GM18498 (cell line): ENCODE measurements at regions not wholly inside any gene's neighbourhood (a gene's known extent, or its start where the extent isn't known, plus 50 kb on each side); places are given as distances from the start of the nearest gene placed in this dataset.

Experiments
- ATAC-seq: cut with Tn5 transposase; IDR thresholded peaks from one replicate; pipeline ENCODE4 v1.9.1; 2021; ENCODE audit warnings: mild to moderate bottlenecking, moderate library complexity; ENCODE audit not compliant: unreplicated experiment

DNA sequence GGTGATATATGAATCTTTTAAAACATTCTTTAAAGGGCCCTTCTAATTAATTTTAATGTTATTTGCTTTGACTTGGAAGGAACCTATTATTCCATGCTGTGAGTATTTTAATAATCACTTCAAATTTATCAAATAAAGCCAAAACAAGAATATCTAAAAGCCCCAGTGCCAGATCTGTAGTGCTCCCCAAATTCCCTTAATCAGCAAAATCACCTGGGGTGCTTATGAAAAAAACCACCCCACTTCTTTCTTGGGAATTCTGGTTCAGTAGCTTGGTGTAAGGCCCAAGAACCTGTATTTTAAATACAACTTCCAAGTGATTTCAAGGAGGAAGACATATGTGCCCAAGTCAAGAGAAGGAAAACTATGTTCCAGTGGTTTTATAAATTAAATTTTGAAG, 202.4 kb upstream of the OSR1 start:
- no peak for ATAC-seq

DNA sequence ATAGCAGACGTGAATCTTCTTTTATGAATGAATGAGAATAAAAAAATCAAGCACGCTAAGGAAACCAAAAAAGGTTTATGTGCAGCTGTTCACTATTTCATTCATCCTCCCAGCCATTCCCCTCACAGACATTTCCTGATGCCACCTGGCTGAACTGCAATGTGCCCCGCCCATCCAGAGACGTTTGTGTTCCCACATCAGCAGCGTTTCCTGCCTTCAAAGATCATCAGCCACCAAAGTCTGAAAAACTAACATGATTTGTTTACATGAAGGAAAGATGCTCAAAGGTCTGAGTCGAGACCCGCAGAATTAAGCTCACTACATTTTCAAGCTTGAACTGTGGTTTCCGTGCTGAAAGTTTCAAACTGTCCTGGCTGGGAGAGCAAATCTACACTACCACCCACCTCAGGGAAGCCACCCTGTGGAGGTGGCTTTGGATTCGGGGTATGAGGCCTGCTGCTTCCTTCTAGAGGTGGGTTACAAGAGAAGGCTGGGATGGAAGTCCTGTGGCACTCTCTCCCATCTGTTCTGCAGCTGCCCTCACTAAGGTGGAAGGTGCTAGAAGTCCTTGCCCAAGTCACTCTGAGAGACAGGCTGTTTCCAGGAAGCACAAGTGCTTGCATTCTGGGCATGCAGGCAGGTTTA, 201.3 kb upstream of the OSR1 start:
- no peak for ATAC-seq

DNA sequence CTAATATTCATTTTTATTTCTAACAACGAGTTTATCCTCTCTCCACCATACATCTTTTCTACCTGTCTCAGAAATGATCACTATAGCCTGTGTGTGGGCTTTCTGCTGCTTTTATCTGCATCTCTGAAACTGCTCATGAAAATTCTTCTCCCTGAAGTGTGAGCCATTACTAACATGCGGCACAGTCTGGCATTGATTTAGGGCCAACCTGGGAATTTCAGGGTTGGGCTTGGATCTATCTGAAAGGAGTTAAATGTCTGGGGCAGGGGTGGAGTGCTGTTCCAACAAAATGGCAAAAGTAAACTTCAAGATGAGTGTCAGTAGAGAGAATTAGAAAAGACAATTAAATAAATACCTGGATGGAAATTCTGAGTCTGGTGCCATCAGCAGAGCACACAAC, 198.2 kb upstream of the OSR1 start:
- ATAC-seq: no peak

DNA sequence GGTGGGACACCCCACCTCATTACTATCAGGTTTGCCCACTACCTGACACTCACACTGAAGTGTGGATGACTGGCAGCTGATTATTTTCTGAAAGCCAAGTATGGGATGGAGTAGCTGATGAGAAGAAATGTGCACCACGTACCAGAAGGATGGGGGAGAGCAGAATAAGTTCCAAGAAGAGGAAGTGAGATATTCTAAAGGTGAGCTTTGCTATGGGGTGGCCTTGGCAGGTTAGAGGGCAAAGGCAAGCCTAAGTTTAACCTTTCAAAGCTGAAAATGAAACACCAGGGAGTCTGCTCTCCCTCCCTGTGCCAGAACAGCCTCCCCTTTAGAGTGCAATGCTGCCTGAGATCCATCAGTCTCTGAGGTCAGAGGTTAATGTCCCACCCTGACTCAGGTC, 196.1 kb upstream of the OSR1 start:
- ATAC-seq: peak; percentile 57

DNA sequence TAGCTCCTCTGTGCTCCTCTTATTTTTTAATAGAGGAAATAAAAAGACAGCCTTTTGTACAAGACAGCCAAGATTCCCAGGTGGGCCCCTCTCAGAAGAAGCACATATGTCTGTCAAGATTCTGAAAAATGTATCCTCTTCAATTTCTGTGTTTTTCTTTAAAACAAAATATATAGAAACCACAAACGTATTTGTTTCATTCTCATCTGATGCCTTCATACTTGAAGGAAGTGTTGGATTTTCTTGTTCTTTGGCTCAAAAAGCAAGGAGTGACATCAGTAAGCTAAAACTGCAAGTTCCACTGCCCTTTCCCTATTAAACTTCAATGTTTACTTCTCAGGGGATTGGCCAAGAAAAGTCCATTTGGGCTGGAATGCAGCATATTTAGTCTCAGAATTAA, 193.8 kb upstream of the OSR1 start:
- no peak for ATAC-seq

DNA sequence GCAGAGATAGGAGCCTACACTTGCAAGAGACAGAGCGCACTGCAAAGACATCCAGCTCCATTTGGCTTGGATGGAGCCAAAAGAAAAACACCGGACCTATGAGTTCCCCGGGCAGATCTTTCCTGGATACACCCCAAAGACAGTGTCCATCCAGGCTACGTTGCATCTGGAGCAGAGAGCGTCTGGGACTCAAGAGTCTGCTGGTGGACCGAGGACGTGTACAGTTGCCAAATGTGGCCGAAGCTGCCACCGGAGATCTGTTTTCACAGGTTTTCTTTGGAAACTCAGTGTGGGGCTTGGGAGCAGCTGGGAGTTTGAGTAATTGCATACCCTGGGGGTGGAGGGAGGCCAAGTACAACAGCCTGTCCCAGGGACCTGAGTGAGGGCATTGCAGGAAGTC, 192.3 kb upstream of the OSR1 start:
- no peak for ATAC-seq

DNA sequence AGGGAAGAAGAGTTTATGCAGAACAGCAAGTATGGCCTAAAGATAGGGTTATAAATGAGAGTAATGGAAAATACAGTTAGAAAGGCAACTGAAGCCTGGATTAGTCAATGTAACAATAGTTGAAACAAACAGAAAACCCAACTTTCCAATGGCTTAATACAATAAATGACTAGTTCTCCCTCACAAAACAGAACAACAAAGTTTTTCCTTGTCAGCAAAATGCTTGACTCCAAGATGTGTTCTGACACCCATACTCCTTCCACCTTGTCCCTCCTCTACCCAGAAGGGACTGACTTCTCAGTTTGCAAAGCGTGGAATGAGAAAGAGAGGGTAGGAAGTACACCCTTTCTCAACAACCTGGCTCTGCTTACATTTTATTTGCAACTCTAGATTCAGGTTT, 191.4 kb upstream of the OSR1 start:
- no peak for ATAC-seq

DNA sequence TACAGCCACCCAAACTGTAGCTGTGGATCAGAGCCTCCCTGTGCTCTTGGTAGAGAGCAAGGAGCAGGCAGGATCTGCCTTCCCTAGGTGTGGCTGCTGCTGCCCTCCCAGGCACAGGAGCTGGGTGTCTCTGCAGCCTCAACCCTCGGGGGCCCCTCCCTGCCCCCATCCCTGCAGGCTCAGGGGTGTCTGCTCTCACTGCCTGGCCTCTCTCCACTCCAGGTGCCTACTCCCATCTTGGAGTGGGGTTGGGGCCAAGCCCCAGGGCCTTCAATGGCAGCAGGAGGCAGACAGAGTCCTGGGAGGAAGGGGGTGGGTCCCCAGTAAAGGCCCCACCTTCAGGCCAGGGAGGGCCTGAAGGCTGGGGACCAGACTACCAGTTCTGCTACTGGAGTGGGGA, 189.7 kb upstream of the OSR1 start:
- ATAC-seq: no peak

DNA sequence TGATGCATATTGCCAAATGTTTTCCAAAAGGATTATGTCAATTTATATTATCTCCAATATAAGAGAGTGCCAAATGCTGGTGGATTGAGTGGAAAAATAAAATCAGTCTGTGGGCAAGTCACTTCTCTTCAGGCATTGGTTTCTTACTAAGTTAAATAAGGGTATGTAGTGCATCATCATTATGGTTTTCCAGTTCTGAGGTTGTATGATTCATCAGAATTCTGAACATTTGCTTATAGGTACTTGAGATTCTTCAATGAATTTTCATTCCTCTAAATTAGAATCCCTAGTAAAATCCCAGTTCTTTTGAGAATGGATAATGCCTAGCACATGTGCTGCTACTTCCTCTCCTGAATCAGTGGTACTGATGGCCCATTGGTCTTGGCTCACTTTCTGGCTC, 188.9 kb upstream of the OSR1 start:
- ATAC-seq: no peak

DNA sequence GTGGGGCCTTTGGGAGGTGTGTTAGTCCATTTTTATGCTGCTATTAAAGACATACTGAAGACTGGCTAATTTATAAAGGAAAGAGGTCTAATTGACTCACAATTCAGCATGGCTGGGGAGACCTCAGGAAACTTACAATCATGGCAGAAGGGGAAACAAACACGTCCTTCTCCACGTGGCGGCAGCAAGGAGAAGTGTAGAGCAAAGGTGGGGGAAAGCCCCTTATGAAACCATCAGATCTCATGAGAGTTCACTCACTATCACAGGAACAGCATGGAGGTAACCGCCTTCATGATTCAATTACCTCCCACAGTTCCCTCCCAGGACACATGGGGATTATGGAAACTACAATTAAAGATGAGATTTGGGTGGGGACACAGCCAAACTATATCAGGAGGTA, 187.1 kb upstream of the OSR1 start:
- no peak for ATAC-seq

DNA sequence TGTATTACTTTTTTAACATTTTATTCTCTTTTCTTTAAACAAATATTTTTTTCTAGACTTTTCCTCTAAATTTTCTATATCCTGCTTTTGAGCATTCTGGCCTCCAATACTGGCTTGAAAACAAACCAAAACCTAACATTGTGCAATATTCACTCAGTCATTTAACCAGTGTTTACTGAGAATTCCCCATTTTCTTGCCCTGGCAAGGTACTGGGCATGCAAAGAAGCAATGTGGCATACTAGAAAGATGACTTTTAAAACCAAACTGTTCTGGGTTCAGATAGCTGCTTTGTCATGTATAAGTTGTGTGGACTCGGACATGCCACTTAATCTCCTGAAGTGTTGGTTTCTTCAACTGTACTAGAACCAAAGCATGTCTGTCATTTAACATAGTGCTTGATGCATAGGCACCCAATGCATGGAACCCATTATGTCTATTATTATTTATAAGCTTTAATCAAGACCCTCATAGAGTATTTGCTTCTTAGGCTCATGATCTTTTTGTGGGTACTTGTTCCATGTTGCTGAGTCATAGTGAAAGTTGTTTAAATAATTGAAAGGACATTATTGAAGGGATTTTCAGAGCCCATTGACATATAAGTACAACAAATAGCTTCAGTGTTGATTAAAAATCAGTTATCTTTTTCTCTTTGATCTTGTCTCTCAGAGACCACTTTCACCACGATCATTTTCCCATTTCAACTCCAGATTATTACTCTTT, 185.4 kb upstream of the OSR1 start:
- ATAC-seq: no peak

DNA sequence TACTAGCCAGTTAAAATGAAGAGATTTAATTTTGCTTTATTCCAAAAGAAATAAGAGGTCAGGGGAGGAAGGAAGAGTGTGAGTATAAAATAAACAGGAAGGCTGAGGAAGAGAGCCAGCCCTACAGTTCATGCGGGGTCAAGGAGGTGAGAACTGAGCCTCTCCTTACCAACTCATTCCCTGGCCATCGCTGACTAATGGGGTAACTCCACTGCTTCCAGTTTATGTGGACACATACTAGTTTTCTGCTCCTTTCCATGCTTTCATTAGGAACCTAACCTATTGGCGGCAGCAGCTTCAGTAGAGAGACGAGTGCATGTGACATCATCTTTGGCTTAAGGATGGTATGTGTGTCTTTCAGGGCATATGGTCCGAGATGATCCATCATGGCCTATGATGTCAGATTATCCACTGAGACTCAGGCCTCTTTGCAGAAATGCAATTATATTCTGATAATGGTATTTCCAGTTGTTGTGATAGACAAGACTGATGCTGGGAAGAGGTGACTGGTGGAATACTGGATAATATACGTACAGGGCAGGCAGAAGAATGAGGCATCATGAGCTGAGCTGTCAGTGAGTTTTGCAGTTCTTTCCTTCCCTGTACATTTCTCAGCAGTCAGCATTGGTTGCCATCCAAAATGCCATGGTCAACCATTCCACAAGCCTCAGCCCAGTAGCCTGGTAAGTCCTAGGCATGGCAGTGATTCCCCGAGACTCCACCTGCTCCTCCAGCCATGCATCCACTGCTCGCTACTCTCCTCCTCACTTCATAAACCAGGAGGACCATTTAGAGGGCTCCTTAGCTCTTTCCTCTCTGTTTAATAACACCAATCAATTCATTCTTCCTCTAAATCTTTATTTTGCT, 184.6 kb upstream of the OSR1 start:
- no peak for ATAC-seq

DNA sequence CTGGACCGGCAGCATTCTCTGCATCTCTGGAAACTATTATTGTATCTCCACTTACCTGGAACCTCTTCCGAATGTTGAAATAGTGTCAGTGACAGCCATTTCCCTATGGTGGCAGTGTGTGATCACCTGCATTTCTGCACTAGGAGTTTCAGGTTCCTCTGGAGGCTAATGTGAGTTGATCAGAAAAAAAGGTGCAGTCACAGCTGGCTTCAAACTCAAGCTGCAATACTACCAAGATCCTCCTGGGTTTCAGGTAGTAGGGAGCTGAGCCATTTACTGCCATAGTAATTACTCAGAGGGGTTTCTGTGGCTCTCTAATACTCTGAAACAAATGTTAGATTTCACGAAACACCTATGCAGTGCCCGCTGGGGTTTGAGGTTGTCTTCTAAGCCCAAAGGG, 183.5 kb upstream of the OSR1 start:
- ATAC-seq: no peak

DNA sequence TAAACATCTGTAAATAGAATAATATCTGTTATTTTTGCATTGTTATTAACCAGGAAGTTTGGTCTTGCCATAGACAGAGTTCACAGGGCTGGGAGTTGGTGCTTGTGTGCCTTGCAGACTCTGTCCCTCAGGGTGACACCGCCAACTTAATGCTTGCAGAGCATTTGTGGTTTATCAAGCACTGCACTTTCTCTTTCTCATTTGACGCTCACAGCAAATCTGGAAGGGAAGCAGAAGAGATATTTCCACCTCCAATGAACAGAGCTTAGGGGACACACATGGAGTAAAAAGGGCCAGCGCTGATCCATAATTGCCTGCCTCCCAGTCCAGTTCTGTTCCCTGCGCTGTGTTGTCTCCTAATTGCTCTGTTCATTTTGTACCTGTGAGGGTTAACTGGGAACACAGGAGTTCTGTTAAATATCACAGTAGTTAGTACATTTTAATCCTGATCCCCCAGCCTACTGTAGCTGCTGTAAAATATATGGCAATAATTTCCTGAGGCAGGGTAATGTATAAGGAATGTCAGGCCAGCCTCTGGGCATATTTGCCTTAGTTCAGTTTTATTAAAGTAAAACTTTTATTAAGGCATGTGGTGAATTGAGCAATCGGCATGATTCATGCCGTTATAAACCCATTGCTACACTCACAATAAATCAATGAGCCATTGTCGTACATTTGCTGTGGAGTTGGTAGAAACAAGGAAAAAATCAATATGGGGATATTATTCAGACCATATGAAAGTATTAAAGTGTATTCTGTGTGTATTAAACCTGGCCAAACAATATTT, 182.5 kb upstream of the OSR1 start:
- no peak for ATAC-seq

DNA sequence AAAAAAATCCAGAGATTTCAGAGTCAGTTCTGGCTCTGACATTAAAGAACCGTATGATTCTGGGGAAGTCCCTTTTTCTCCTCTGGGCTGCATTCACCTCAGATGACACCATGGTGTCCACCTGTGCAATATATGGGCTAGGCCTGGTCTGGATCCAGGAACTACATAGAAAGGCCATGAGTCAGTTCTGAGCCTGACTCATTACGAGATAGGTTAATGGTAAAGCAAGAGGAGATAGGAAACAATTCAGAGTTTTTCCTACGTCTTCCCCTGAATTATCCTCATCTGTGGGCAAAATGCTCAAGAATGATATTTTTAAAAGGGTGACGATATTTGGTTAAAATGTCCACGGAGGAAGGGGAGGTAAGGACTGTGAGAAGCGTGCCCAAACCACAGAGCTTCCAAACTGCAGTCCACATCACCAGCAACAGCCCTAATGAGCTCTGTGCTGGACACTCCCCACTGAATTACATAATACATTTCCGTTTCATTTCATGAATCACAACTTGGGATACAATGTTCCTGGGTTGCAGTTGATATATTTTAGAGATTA, 180.1 kb upstream of the OSR1 start:
- no peak for ATAC-seq

DNA sequence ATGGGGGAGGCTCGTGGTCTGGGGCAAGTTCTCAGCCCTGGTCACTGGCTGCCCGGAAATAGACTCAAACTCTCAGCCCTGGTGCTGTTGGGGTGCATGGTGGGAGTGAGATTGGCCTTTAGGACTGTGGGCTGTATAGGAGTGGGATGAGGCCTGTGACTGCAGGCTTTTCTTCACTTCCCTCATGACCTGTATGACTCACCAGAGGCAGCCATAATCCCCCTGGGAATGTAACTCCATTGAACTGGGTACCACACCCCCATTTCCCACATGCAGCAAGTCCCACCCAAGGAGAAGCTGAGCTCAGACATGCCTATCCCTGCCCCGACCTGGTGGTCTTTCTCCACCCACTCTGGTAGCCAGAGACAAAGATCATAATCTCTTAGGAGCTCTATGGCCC, 177.7 kb upstream of the OSR1 start:
- no peak for ATAC-seq

DNA sequence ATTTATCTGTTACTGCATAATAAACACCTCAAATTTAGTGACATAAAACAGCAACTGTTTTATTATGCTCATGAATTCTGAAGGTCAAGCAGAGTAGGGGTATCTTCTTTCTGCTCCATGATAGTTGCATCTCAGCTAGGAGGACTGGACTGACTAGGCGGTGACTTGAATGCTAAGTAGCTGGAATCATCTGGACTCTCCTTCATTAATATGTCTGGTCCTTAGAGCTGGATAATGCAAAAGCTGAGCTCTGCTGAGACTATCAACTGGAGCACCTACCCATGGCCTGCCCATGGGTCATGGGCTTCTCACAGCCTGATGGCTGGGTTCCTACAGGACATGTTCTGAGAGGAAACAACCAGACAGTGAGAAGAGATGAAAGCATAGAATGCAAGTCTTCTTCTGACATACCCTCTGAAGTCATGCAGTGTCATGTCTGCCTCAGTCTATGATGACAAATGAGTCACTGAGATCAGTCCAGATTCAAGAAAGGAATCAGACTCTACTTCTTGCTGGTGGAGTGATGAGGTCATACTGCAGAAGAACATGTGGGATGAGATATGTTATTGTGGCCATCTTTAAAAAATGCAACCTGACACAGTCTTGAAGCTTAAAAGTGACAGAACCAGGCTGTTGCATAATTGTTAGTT, 174.2 kb upstream of the OSR1 start:
- ATAC-seq: no peak

DNA sequence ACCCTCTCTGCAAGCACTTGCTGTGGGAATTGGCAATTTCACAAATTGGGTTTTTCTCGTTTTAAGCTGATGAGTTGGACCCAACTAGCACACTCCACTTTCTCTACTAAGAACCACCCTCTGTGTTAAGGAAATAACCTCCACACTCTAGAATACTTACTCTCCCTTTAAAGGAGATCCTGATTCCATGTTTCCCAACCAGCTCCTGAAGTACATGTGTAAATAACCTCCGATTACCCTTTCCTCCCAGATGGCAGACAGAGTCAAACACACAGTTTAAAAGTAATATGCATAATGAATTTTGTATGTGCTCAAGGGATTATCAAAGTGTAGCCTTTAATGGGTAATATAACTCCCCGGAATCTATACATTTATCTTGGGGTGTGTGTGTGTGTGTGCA, 171.3 kb upstream of the OSR1 start:
- ATAC-seq: no peak

DNA sequence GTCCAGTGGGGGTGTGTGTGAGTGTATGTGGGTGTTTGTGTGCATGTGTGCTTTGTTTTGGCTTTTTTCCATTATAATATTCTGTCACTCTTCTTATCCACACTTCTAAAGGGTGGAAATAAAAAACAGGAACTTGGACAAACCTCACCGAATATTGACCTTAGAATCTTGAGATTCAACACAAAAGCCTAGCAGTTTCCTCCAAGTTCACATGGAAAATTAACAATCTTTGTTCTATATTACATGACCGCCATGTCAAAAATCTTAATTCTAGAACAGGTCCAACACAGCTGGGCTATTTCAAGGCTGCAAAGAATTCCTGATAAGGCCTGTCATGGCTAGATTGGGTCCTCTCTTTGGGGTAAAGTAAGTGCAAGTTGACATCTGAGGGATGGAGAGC, 169.3 kb upstream of the OSR1 start:
- ATAC-seq: no peak

DNA sequence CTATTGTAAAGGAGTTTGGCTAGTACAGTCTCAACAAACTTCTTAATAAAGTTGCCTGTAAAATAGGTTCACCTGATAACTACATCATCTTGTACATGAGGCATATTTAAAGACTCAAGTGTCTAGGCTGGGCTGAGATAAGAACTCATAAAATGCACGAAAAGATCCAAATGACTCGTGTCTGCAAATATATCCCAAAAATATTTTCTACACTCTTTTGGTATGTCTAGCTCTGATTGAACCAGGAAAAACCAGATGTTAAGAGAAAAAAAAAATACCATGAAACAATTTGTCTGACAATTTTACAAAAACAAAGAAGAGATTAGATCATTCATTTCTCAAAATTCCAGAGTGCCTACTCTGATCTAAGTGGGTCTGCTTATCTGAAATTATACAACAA, 166.9 kb upstream of the OSR1 start:
- no peak for ATAC-seq
